K562 (cell line): ENCODE measurements at regions not wholly inside any gene's neighbourhood (a gene's known extent, or its start where the extent isn't known, plus 50 kb on each side); places are given as distances from the start of the nearest gene placed in this dataset.

Source experiments
- ATAC-seq: fragments of 200-7000 bp; cut with Tn5 transposase; 3 replicates; pipeline ENCODE4 v1.9.1; 2020; ENCODE audit warnings: moderate library complexity
- BruUV-seq: library from RNA; stranded (reverse); fragments of 400-500 nt; replicated peaks from 2 replicates; lab custom pipeline; 2021; lab: Mats Ljungman, UMichigan
- CTCF ChIA-PET: fragments of 300-600 bp; formaldehyde crosslinking; extraction: SDS; loops from one replicate; lab custom pipeline; 2021; ENCODE audit warnings: low intra/inter-chr PET ratio; lab: Yijun Ruan, JAX
- POLR2A ChIA-PET: fragments of 300-600, 350-650 bp; sonication (Branson Sonifier 250); formaldehyde crosslinking; extraction: SDS; loops from one replicate; lab custom pipeline; 2021; ENCODE audit warnings: antibody characterized with exemption, inconsistent platforms; lab: Yijun Ruan, JAX
- DNase-seq, 4 experiments: peaks; one replicate each; pipeline versions ENCODE4 v3.0.0 to v3.0.0-alpha.2; 2011 to 2018; ENCODE audit warnings: low spot score in 3 of 4, mixed read lengths in 3 of 4; ENCODE audit errors: extremely low read depth in 1 of 4
- FAIRE-seq: peaks from 2 replicates; lab custom pipeline; 2011; peaks lifted over from hg19 to GRCh38; lab: Jason Lieb, UNC
- H2AFZ ChIP-seq: 2 replicates; pipeline ENCODE4 v1.6.0; 2011; ENCODE audit warnings: low read depth, low read length, control low read depth, inconsistent platforms
- H3K27ac ChIP-seq: fragments of 200-600 bp; 3 replicates; pipeline ENCODE4 v1.8.0; 2011; ENCODE audit warnings: low read depth, mild to moderate bottlenecking, control low read depth, inconsistent platforms, low read length, moderate library complexity, mixed read lengths; ENCODE audit errors: extremely low read depth
- H3K27me3 ChIP-seq, 2 experiments: fragments of 300-600 bp in 1 of 2; 2 replicates in 1 of 2; 3 replicates in 1 of 2; pipeline versions ENCODE4 v1.6.0 to v1.8.0; 2011; ENCODE audit warnings: inconsistent platforms in 2 of 2, low read length in 2 of 2, mild to moderate bottlenecking in 1 of 2, mixed read lengths in 1 of 2, moderate library complexity in 1 of 2; ENCODE audit not compliant: control insufficient read depth in 2 of 2, insufficient read depth in 2 of 2
- H3K36me3 ChIP-seq: fragments of 300-600 bp; 3 replicates; pipeline ENCODE4 v1.8.0; 2011; ENCODE audit warnings: mild to moderate bottlenecking, low read length, inconsistent platforms; ENCODE audit not compliant: control insufficient read depth, insufficient read depth
- H3K4me1 ChIP-seq, 2 experiments: fragments of 200-600 bp in 1 of 2; replicated peaks in 1 of 2; 2 replicates in 1 of 2; 3 replicates in 1 of 2; pipeline versions ENCODE4 v1.5.1 to v1.8.0; 2011; ENCODE audit warnings: inconsistent platforms in 2 of 2, low read length in 2 of 2, mild to moderate bottlenecking in 1 of 2, mixed read lengths in 1 of 2, moderate library complexity in 1 of 2; ENCODE audit not compliant: control insufficient read depth in 2 of 2, insufficient read depth in 2 of 2
- H3K4me2 ChIP-seq: 2 replicates; pipeline ENCODE4 v1.6.1; 2011; ENCODE audit warnings: low read length, control low read depth, inconsistent platforms, mixed read lengths; ENCODE audit not compliant: insufficient read depth
- H3K4me3 ChIP-seq: fragments of 200-600 bp; sonication (generic), shearing (Covaris generic); 2 replicates; pipeline ENCODE4 v1.5.1; 2016; ENCODE audit warnings: control low read depth, inconsistent platforms
- H3K79me2 ChIP-seq: fragments of 200-600 bp; 3 replicates; pipeline ENCODE4 v1.8.0; 2011; ENCODE audit warnings: low read length, inconsistent platforms; ENCODE audit not compliant: control insufficient read depth, insufficient read depth
- H3K9ac ChIP-seq, 2 experiments: 2 replicates each; pipeline versions ENCODE4 v1.6.0 to v1.6.1; 2011; ENCODE audit warnings: low read depth in 2 of 2, low read length in 2 of 2, control low read depth in 1 of 2, inconsistent platforms in 1 of 2, mild to moderate bottlenecking in 1 of 2, mixed read lengths in 1 of 2; ENCODE audit not compliant: insufficient read depth in 1 of 2
- H3K9me1 ChIP-seq: one replicate; pipeline ENCODE4 v1.6.0; 2011; ENCODE audit warnings: inconsistent platforms, mild to moderate bottlenecking, low read length, moderate library complexity; ENCODE audit not compliant: control insufficient read depth, insufficient read depth
- H3K9me3 ChIP-seq: replicated peaks from 2 replicates; pipeline ENCODE4 v1.5.1; 2011; ENCODE audit warnings: low read depth, low read length, inconsistent platforms; ENCODE audit not compliant: control insufficient read depth, insufficient read depth
- H4K20me1 ChIP-seq: replicated peaks from 2 replicates; pipeline ENCODE4 v1.6.1; 2011; ENCODE audit warnings: low read length, inconsistent platforms, mixed read lengths; ENCODE audit not compliant: control insufficient read depth, insufficient read depth
- ARID1B ChIP-seq: fragments of 450-650 bp; IDR thresholded peaks from 2 replicates; pipeline ENCODE4 v1.6.1; 2016; ENCODE audit warnings: antibody characterized with exemption, mild to moderate bottlenecking, inconsistent platforms
- FOXP1 ChIP-seq: sonication (generic); formaldehyde crosslinking; IDR thresholded peaks from 2 replicates; pipeline ENCODE4 v1.8.0; 2022; ENCODE audit warnings: mild to moderate bottlenecking, missing genetic modification reagents
- MEF2A ChIP-seq: IDR thresholded peaks from 2 replicates; pipeline ENCODE4 v1.6.1; 2011; ENCODE audit warnings: low read depth, mild to moderate bottlenecking, low read length, moderate library complexity; ENCODE audit not compliant: control insufficient read depth
- ZNF239 ChIP-seq: fragments of 250-450 bp; sonication (Bioruptor Pico); IDR thresholded peaks from 2 replicates; pipeline ENCODE4 v1.4.0; 2020; ENCODE audit warnings: mild to moderate bottlenecking
- WGBS: fragments of 100-300 bp; shearing (Covaris generic); methylation state at CpG from one replicate; pipeline ENCODE4 v1.1.6; 2016; ENCODE audit warnings: low coverage, mixed read lengths; ENCODE audit not compliant: insufficient coverage; ENCODE audit errors: missing lambda C conversion rate; 5-methylcytosine and 5-hydroxymethylcytosine counted together
- in situ Hi-C: fragments of 300-500 bp; cut with MboI; formaldehyde crosslinking; loops from 4 replicates; pipeline ENCODE4 v1.15.0; 2018; ENCODE audit warnings: inconsistent platforms, mixed read lengths
- intact Hi-C: fragments of 100-400 bp; cut with micrococcal nuclease; formaldehyde crosslinking; loops from 2 replicates; pipeline ENCODE4 v1.14.2; 2022
- TF ChIP-seq, protein P1 (sequence below), 2 experiments: fragments of 450-650 bp in 1 of 2; sonication (generic) in 1 of 2; formaldehyde crosslinking in 1 of 2; IDR thresholded peaks in 1 of 2; conservative IDR thresholded peaks in 1 of 2; 2 replicates each; pipeline versions ENCODE4 v1.6.1 to v1.8.1; 2016 to 2023; ENCODE audit warnings: mild to moderate bottlenecking in 2 of 2, moderate library complexity in 2 of 2, inconsistent platforms in 1 of 2, missing genetic modification reagents in 1 of 2
- TF ChIP-seq, protein P2 (sequence below): sonication (generic); formaldehyde crosslinking; IDR thresholded peaks from 2 replicates; pipeline ENCODE4 v1.5.0; 2020; ENCODE audit warnings: missing genetic modification reagents
- TF ChIP-seq, protein P3 (sequence below): fragments of 250-450 bp; sonication (Bioruptor Pico); IDR thresholded peaks from 2 replicates; pipeline ENCODE4 v1.9.0; 2021; ENCODE audit warnings: mild to moderate bottlenecking
- TF ChIP-seq, protein P4 (sequence below): fragments of 450-650 bp; IDR thresholded peaks from 2 replicates; pipeline ENCODE4 v1.6.1; 2017; ENCODE audit warnings: mild to moderate bottlenecking, moderate library complexity
- TF ChIP-seq, protein P5 (sequence below): fragments of 450-650 bp; formaldehyde crosslinking; conservative IDR thresholded peaks from 2 replicates; pipeline ENCODE4 v1.4.0; 2022; ENCODE audit warnings: mild to moderate bottlenecking, missing genetic modification characterization

DNA sequence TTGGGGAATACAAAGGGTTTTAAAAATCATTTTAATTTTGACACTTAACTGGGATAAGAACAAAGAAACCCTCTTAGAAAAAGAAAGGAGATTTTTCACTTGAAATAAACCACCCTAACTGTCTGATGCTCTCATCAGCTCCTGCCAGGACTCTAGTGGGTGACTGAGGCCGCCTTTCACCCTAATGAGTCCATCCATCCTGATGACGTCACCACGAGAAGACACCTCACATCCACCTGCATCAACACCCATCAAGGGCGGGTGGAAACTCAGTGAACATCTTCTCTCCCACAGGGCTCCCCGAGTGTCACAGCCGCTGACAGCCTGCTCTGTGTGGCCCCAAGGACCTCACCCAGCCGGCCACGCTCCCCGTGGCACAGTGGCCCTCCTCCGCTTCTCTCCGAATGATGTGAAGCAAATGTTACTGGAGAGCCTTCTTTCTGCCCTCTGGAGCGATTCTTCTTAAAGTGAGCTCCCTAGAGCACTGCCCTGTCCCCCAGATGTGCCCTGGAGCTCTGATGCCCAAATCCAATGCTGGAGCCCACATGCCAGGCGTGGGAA is 584.3 kb upstream of the ADAMTS16 start:
- no peak for FAIRE-seq
- Histone ChIP-seq H3K4me2 (no peak overlapping the region), H2AFZ (no peak overlapping the region), H3K79me2 (no peaks in the 10 kb centered on the region), H3K27me3 (no peaks in the 10 kb centered on the region), H3K4me3 (no peak overlapping the region), H3K9me1 (no peaks in the 10 kb centered on the region), H3K9me3 (no peaks in the 10 kb centered on the region), H4K20me1 (no peaks in the 10 kb centered on the region), H3K4me1 (no peaks in the 10 kb centered on the region), H3K27ac (no peak overlapping the region), H3K9ac (no peak overlapping the region), H3K36me3 (no peaks in the 10 kb centered on the region)
- in situ Hi-C loops: no loop called here
- WGBS: 2% methylated on average over 13 of the region's 13 CpGs
- no TSS peak for BruUV-seq
- TF ChIP-seq, protein P1, sequence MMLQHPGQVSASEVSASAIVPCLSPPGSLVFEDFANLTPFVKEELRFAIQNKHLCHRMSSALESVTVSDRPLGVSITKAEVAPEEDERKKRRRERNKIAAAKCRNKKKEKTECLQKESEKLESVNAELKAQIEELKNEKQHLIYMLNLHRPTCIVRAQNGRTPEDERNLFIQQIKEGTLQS (IDR thresholded peaks at IDR 0.05): peak; percentile 20; the same call in 1 of the 2 replicates
- TF ChIP-seq, protein P1 (CRISPR knock-in tag; conservative IDR thresholded peaks at IDR 0.05): no peak
- no peak for TF ChIP-seq ZNF239 (CRISPR knock-in tag)
- ChIA-PET POLR2A (interaction anchor here (0.6 to 0.7 kb wide), 2 partner anchors 25 to 1927 kb away, joined by 3 read pairs; no protein-coding TSS in a partner anchor), CTCF (no interaction called here)
- intact Hi-C loops: no loop called here
- ATAC-seq: no peak
- no peak for DNase-seq

DNA sequence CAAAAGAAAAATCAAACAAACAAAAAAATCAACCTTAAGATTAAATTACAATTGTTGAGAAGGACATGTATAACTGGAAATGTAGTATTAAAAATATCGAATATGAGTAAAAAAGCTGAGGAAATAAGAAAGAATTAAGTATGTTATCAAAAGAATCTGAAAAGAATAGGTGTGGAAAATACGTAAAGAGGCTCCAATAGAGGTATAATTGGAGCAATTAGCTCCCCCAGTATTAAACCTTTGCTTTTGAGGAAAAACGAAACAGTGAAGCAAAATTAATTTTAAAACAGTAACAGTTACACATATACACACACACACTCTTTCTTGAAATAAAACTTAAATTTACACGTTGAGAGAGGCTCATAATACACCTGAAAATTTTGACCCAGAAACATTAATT is 578.7 kb upstream of the ADAMTS16 start:
- H3K9me1 ChIP-seq: no peaks in the 10 kb centered on the region
- no peak for FAIRE-seq
- in situ Hi-C loops: no loop called here
- no peaks in the 10 kb centered on the region for H3K4me1 ChIP-seq
- no peaks in the 10 kb centered on the region for H3K79me2 ChIP-seq
- ATAC-seq: no peak
- ChIA-PET POLR2A (no interaction called here), CTCF (no interaction called here)
- H3K9ac ChIP-seq: no peak overlapping the region
- no peak overlapping the region for H2AFZ ChIP-seq
- H3K27ac ChIP-seq: no peak overlapping the region
- H4K20me1 ChIP-seq: no peaks in the 10 kb centered on the region
- no peak for DNase-seq
- H3K36me3 ChIP-seq: no peaks in the 10 kb centered on the region
- no peak overlapping the region for H3K4me3 ChIP-seq
- H3K27me3 ChIP-seq: no peaks in the 10 kb centered on the region
- intact Hi-C loops: no loop called here
- WGBS: under 1% methylated on average over 4 of the region's 4 CpGs
- no TSS peak for BruUV-seq
- no peak overlapping the region for H3K4me2 ChIP-seq
- no peaks in the 10 kb centered on the region for H3K9me3 ChIP-seq
- TF ChIP-seq FOXP1 (no peak), ARID1B (no peak), MEF2A (no peak)
- TF ChIP-seq, protein P2, sequence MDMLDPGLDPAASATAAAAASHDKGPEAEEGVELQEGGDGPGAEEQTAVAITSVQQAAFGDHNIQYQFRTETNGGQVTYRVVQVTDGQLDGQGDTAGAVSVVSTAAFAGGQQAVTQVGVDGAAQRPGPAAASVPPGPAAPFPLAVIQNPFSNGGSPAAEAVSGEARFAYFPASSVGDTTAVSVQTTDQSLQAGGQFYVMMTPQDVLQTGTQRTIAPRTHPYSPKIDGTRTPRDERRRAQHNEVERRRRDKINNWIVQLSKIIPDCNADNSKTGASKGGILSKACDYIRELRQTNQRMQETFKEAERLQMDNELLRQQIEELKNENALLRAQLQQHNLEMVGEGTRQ (CRISPR knock-in tag): no peak
- TF ChIP-seq, protein P3, sequence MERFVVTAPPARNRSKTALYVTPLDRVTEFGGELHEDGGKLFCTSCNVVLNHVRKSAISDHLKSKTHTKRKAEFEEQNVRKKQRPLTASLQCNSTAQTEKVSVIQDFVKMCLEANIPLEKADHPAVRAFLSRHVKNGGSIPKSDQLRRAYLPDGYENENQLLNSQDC (CRISPR knock-in tag): no peak
- TF ChIP-seq, protein P4, sequence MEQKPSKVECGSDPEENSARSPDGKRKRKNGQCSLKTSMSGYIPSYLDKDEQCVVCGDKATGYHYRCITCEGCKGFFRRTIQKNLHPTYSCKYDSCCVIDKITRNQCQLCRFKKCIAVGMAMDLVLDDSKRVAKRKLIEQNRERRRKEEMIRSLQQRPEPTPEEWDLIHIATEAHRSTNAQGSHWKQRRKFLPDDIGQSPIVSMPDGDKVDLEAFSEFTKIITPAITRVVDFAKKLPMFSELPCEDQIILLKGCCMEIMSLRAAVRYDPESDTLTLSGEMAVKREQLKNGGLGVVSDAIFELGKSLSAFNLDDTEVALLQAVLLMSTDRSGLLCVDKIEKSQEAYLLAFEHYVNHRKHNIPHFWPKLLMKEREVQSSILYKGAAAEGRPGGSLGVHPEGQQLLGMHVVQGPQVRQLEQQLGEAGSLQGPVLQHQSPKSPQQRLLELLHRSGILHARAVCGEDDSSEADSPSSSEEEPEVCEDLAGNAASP: no peak
- TF ChIP-seq, protein P5, sequence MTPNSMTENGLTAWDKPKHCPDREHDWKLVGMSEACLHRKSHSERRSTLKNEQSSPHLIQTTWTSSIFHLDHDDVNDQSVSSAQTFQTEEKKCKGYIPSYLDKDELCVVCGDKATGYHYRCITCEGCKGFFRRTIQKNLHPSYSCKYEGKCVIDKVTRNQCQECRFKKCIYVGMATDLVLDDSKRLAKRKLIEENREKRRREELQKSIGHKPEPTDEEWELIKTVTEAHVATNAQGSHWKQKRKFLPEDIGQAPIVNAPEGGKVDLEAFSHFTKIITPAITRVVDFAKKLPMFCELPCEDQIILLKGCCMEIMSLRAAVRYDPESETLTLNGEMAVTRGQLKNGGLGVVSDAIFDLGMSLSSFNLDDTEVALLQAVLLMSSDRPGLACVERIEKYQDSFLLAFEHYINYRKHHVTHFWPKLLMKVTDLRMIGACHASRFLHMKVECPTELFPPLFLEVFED (CRISPR knock-in tag): no peak
